ENCODE measurements at regions not wholly inside any gene's neighbourhood (a gene's known extent, or its start where the extent isn't known, plus 50 kb on each side); places are given as distances from the start of the nearest gene placed in this dataset.

GRCh38 chr4:22099896-22100295 is 151.3 kb upstream of the KCNIP4 start:
- DNase-seq = no peak

GRCh38 chr4:22097596-22097995 is 149.0 kb upstream of the KCNIP4 start:
- no peak for DNase-seq

GRCh38 chr4:22094217-22094616 is 145.6 kb upstream of the KCNIP4 start:
- DNase-seq = no peak

- DNase-seq = no peak
Observed at GRCh38 chr4:22093126-22093525, 144.6 kb upstream of the KCNIP4 start.

GRCh38 chr4:22091906-22092305 is 143.3 kb upstream of the KCNIP4 start:
- DNase-seq = no peak

GRCh38 chr4:22091352-22091717 is 142.8 kb upstream of the KCNIP4 start:
- no peak for DNase-seq

GRCh38 chr4:22090661-22091351 is 142.2 kb upstream of the KCNIP4 start:
- DNase-seq = no peak

GRCh38 chr4:22077571-22077970 is 129.0 kb upstream of the KCNIP4 start:
- no peak for DNase-seq

- no peak for DNase-seq
Observed at GRCh38 chr4:22072726-22073125, 124.2 kb upstream of the KCNIP4 start.

- no peak for DNase-seq
Observed at GRCh38 chr4:22072240-22072639, 123.7 kb upstream of the KCNIP4 start.

- DNase-seq = no peak
Observed at GRCh38 chr4:22071749-22072148, 123.2 kb upstream of the KCNIP4 start.

GRCh38 chr4:22070256-22070655 is 121.7 kb upstream of the KCNIP4 start:
- DNase-seq = no peak

- DNase-seq = no peak
Observed at GRCh38 chr4:22063613-22064012, 115.0 kb upstream of the KCNIP4 start.

GRCh38 chr4:22062676-22063075 is 114.1 kb upstream of the KCNIP4 start:
- DNase-seq = no peak

- DNase-seq = no peak
Observed at GRCh38 chr4:22055954-22056353, 107.4 kb upstream of the KCNIP4 start.

GRCh38 chr4:22052076-22052475 is 103.5 kb upstream of the KCNIP4 start:
- no peak for DNase-seq

- DNase-seq = no peak
Observed at GRCh38 chr4:22048323-22048722, 99.8 kb upstream of the KCNIP4 start.

- no peak for DNase-seq
Observed at GRCh38 chr4:22047793-22048192, 99.2 kb upstream of the KCNIP4 start.

GRCh38 chr4:22045051-22045630 is 96.6 kb upstream of the KCNIP4 start:
- no peak for DNase-seq

- no peak for DNase-seq
Observed at GRCh38 chr4:22031423-22031822, 82.9 kb upstream of the KCNIP4 start.

- no peak for DNase-seq
Observed at GRCh38 chr4:22030881-22031280, 82.3 kb upstream of the KCNIP4 start.

- DNase-seq = no peak
Observed at GRCh38 chr4:22030307-22030706, 81.7 kb upstream of the KCNIP4 start.

- DNase-seq = no peak
Observed at GRCh38 chr4:22029803-22030202, 81.2 kb upstream of the KCNIP4 start.

GRCh38 chr4:22021106-22021505 is 72.5 kb upstream of the KCNIP4 start:
- DNase-seq = no peak

- DNase-seq = no peak
Observed at GRCh38 chr4:22020129-22020528, 71.6 kb upstream of the KCNIP4 start.

All from activated CD4-positive, alpha-beta T cell treated with anti-CD3 and anti-CD28 coated beads, Interleukin-2, amount 50 U/mL, for 48 hours (primary cell).